ENCODE measurements at regions not wholly inside any gene's neighbourhood (a gene's known extent, or its start where the extent isn't known, plus 50 kb on each side); places are given as distances from the start of the nearest gene placed in this dataset.
"Not testable (repeated sequence)": the region's sequence is repeated elsewhere in the genome, so short reads cannot be mapped to it uniquely, and the experiment has no call there.

GRCh38 chr13:50466456-50466855 is 377.0 kb downstream of the DLEU7 start:
- no TSS peak for BruUV-seq (replicated peaks)
- Histone ChIP-seq H2AFZ (no peak overlapping the region), H3K9me2 (ENCODE audit: insufficient read depth) (no peaks in the 10 kb centered on the region), H3K27me3 (ENCODE audit: insufficient read depth, low read depth) (no peaks in the 10 kb centered on the region), H3K27ac (no peak overlapping the region), H3K36me3 (ENCODE audit: low read depth) (no peaks in the 10 kb centered on the region), H3K4me1 (replicated peaks; ENCODE audit: insufficient read depth) (no peaks in the 10 kb centered on the region), H3K4me3 (no peak overlapping the region), H3K9me3 (ENCODE audit: insufficient read depth, low read depth) (no peaks in the 10 kb centered on the region), H4K20me1 (ENCODE audit: insufficient read depth) (no peaks in the 10 kb centered on the region), H3K4me2 (no peak overlapping the region), H3K79me2 (ENCODE audit: low read depth) (no peaks in the 10 kb centered on the region), H3F3A (ENCODE audit: insufficient read depth, low read depth) (no peaks in the 10 kb centered on the region)
- TF ChIP-seq EZH2 (IDR thresholded peaks at IDR 0.05; ENCODE audit: low read depth) = no peak
- TF ChIP-seq, protein P1, sequence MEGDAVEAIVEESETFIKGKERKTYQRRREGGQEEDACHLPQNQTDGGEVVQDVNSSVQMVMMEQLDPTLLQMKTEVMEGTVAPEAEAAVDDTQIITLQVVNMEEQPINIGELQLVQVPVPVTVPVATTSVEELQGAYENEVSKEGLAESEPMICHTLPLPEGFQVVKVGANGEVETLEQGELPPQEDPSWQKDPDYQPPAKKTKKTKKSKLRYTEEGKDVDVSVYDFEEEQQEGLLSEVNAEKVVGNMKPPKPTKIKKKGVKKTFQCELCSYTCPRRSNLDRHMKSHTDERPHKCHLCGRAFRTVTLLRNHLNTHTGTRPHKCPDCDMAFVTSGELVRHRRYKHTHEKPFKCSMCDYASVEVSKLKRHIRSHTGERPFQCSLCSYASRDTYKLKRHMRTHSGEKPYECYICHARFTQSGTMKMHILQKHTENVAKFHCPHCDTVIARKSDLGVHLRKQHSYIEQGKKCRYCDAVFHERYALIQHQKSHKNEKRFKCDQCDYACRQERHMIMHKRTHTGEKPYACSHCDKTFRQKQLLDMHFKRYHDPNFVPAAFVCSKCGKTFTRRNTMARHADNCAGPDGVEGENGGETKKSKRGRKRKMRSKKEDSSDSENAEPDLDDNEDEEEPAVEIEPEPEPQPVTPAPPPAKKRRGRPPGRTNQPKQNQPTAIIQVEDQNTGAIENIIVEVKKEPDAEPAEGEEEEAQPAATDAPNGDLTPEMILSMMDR (conservative IDR thresholded peaks at IDR 0.05) = no peak
- ChIA-PET CTCF (no interaction called here), POLR2A (ENCODE audit: unreplicated experiment) (no interaction called here)
- intact Hi-C loops (cut with micrococcal nuclease; ENCODE audit: unreplicated experiment) = no loop called here
- no peak for DNase-seq

DNA sequence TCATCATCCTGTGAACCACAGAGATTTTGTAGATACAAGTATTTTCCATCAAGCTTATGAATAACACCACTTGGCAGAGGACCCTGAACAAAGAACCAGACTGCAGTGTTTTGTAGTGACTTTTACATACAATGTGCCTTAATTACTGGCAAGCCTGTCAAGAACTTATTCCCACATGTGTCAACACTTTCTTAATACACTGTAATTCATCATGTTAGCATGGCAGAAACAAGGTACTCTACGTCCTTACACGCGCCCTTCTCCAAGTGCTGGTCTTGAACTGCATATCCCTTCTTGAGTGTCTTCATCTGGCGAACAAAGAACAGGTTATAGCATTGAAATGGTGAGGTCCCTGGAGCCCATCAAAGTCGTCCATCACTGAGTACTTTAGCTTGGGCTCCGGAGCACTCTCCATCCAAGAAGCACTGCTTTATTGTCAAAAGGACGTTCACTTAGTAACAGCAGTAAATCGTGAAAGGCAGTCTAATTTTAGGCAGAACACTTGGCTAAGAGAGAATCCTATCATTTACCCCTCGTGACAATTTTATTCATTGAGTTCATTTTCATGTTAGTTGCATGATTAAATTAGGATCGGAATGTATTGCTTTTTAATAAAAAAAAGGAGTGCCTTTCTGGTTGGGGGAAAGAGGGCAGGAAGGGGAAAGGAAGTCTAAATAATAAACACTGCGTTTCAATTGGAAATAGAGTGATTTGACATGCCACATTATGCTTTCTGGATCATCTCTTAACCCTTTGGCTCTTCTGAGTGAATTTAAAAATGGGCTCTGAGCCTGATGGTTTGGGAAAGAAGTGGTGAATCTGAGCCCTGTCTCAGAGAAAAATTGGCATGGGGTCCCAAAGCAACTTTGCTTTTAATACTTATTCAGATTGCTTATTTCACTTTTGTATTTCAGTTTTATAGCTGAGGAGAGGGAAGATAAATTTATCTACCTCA is 376.1 kb downstream of the DLEU7 start:
- CTCF ChIA-PET = no interaction called here
- H3K9me2 ChIP-seq (ENCODE audit: insufficient read depth) = no peaks in the 10 kb centered on the region
- no TSS peak for BruUV-seq (replicated peaks)

DNA sequence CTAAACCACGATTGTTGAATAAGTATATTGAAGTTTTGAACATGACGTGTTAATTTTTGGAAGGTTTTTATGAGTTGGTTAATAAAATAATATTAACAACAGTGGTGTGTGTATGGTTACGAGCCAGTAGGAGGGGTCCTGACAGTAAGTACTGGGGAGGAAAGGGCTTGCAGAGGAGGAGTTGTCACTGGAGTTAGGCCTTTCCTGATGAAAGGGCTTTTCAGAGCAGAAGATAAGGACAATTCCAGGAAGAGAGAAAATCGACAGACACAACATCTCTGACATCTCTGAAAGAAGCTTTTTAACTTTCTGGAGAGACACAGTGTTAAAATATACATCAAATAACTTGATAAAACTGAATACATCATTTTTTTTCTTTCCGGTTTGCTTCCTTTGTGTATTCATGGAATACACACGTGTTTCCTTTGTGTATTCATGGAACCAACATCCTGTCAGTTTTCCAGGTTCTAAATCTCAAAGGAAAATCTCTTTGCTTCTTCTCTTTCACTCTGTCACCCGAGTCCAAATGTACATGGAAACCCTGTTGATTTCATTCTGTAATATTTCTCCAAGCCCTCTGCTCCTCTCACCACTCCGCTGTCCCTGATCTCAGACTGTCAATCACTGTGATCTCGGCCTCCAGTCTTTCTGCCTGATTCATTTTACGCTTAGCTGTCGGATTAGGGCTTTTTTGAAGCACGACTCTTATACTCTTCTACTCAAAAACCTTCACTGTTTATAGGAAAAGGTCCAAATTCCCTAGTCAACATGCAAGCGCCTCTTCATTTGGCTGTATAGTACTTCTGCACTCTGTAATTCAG is 374.4 kb downstream of the DLEU7 start:
- no peaks in the 10 kb centered on the region for H3K4me1 ChIP-seq (replicated peaks; ENCODE audit: insufficient read depth)
- ChIA-PET POLR2A (ENCODE audit: unreplicated experiment) (no interaction called here), CTCF (no interaction called here)
- BruUV-seq (replicated peaks) = no TSS peak
- TF ChIP-seq EZH2 (IDR thresholded peaks at IDR 0.05; ENCODE audit: low read depth) = no peak
- TF ChIP-seq, protein P1 (conservative IDR thresholded peaks at IDR 0.05) = no peak
- no peaks in the 10 kb centered on the region for H4K20me1 ChIP-seq (ENCODE audit: insufficient read depth)
- H2AFZ ChIP-seq = 0 out of 2 replicates have a peak overlapping the region, but pooled peaks have one; percentile 44
- no peak for DNase-seq
- intact Hi-C loops (cut with micrococcal nuclease; ENCODE audit: unreplicated experiment) = no loop called here
- H3F3A ChIP-seq (ENCODE audit: insufficient read depth, low read depth) = no peaks in the 10 kb centered on the region
- H3K4me3 ChIP-seq = no peak overlapping the region
- H3K9me2 ChIP-seq (ENCODE audit: insufficient read depth) = no peaks in the 10 kb centered on the region
- H3K27ac ChIP-seq = no peak overlapping the region
- H3K4me2 ChIP-seq = no peak overlapping the region
- H3K9me3 ChIP-seq (ENCODE audit: insufficient read depth, low read depth) = no peaks in the 10 kb centered on the region
- H3K36me3 ChIP-seq (ENCODE audit: low read depth) = no peaks in the 10 kb centered on the region
- no peaks in the 10 kb centered on the region for H3K27me3 ChIP-seq (ENCODE audit: insufficient read depth, low read depth)
- no peaks in the 10 kb centered on the region for H3K79me2 ChIP-seq (ENCODE audit: low read depth)

More for the DNA sequence above, 376.1 kb downstream of the DLEU7 start:
- H3K4me2 ChIP-seq = no peak overlapping the region
- no peak overlapping the region for H3K27ac ChIP-seq
- no peaks in the 10 kb centered on the region for H3K36me3 ChIP-seq (ENCODE audit: low read depth)
- DNase-seq = no peak
- H3K79me2 ChIP-seq (ENCODE audit: low read depth) = no peaks in the 10 kb centered on the region
- no peaks in the 10 kb centered on the region for H3F3A ChIP-seq (ENCODE audit: insufficient read depth, low read depth)
- H3K4me3 ChIP-seq = no peak overlapping the region
- intact Hi-C loops (cut with micrococcal nuclease; ENCODE audit: unreplicated experiment) = no loop called here
- H4K20me1 ChIP-seq (ENCODE audit: insufficient read depth) = no peaks in the 10 kb centered on the region
- no peaks in the 10 kb centered on the region for H3K9me3 ChIP-seq (ENCODE audit: insufficient read depth, low read depth)
- POLR2A ChIA-PET (ENCODE audit: unreplicated experiment) = no interaction called here
- no peaks in the 10 kb centered on the region for H3K27me3 ChIP-seq (ENCODE audit: insufficient read depth, low read depth)
- no peak for TF ChIP-seq EZH2 (IDR thresholded peaks at IDR 0.05; ENCODE audit: low read depth)
- TF ChIP-seq, protein P1 (conservative IDR thresholded peaks at IDR 0.05) = no peak
- H2AFZ ChIP-seq = no peak overlapping the region
- no peaks in the 10 kb centered on the region for H3K4me1 ChIP-seq (replicated peaks; ENCODE audit: insufficient read depth)

GRCh38 chr13:50473050-50473449 is 370.4 kb downstream of the DLEU7 start:
- intact Hi-C loops (cut with micrococcal nuclease; ENCODE audit: unreplicated experiment) = not testable (repeated sequence)

More at GRCh38 chr13:50473050-50473449, 370.4 kb downstream of the DLEU7 start:
- CTCF ChIA-PET; H3K9me3 ChIP-seq (ENCODE audit: insufficient read depth, low read depth); H3K4me3 ChIP-seq; BruUV-seq (replicated peaks); H3K4me2 ChIP-seq; POLR2A ChIA-PET (ENCODE audit: unreplicated experiment); H3K9me2 ChIP-seq (ENCODE audit: insufficient read depth); H3F3A ChIP-seq (ENCODE audit: insufficient read depth, low read depth); H3K27me3 ChIP-seq (ENCODE audit: insufficient read depth, low read depth); H3K4me1 ChIP-seq (replicated peaks; ENCODE audit: insufficient read depth); DNase-seq; H3K27ac ChIP-seq; H2AFZ ChIP-seq; H3K36me3 ChIP-seq (ENCODE audit: low read depth); H4K20me1 ChIP-seq (ENCODE audit: insufficient read depth); H3K79me2 ChIP-seq (ENCODE audit: low read depth): not testable (repeated sequence)

Data from PC-9 (cell line).